ENCODE measurements at regions not wholly inside any gene's neighbourhood (a gene's known extent, or its start where the extent isn't known, plus 50 kb on each side); places are given as distances from the start of the nearest gene placed in this dataset.

DNA sequence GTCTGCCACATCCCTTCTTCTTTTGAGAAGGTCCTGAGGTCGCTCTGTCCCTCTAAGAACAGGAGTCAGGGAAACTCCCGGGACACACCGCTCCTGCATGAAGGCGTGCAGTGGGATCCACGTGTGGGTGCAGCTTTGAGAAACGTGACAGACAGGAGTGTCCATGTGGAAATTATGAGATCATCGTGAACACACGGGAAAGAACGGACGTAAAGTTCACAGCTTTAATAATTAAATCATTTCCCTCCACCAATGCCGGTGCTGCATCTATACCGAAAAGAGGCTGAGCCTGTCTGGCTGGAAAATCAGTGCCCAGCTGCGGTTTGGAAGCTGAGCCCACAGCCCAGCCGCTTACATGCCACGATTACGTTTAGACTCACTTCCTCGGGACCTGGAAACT lies 372.4 kb upstream of the SALL3 start:
- TF ChIP-seq, protein P1, sequence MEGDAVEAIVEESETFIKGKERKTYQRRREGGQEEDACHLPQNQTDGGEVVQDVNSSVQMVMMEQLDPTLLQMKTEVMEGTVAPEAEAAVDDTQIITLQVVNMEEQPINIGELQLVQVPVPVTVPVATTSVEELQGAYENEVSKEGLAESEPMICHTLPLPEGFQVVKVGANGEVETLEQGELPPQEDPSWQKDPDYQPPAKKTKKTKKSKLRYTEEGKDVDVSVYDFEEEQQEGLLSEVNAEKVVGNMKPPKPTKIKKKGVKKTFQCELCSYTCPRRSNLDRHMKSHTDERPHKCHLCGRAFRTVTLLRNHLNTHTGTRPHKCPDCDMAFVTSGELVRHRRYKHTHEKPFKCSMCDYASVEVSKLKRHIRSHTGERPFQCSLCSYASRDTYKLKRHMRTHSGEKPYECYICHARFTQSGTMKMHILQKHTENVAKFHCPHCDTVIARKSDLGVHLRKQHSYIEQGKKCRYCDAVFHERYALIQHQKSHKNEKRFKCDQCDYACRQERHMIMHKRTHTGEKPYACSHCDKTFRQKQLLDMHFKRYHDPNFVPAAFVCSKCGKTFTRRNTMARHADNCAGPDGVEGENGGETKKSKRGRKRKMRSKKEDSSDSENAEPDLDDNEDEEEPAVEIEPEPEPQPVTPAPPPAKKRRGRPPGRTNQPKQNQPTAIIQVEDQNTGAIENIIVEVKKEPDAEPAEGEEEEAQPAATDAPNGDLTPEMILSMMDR (optimal IDR thresholded peaks at IDR 0.05 in 1 of 3, IDR thresholded peaks at IDR 0.05 in 1 of 3, conservative IDR thresholded peaks at IDR 0.05 in 1 of 3; ENCODE audit: extremely low read depth in 1 of 3, insufficient read depth in 2 of 3, low read length in 3 of 3), result no peak
- no peak for TF ChIP-seq EZH2 (IDR thresholded peaks at IDR 0.05; ENCODE audit: low read length)

All from keratinocyte (primary cell).